GM20431 (cell line): ENCODE measurements at regions not wholly inside any gene's neighbourhood (a gene's known extent, or its start where the extent isn't known, plus 50 kb on each side); places are given as distances from the start of the nearest gene placed in this dataset.

Experiments used
- in situ Hi-C: fragments of 300-500 bp; cut with MseI, MboI; formaldehyde crosslinking; loops from one replicate; pipeline ENCODE4 v1.15.0; 2020; ENCODE audit warnings: low sequenced_read_pairs; ENCODE audit not compliant: unreplicated experiment

GRCh38 chr16:86317813-86318650, 192.3 kb upstream of the FOXF1 start:
- in situ Hi-C loops = no loop called here

GRCh38 chr16:86319585-86320236, 190.6 kb upstream of the FOXF1 start:
- in situ Hi-C loops = no loop called here

- in situ Hi-C loops = no loop called here
These were observed 190.1 kb upstream of the FOXF1 start for GRCh38 chr16:86320237-86320595.

GRCh38 chr16:86321491-86321890, 188.8 kb upstream of the FOXF1 start:
- in situ Hi-C loops = no loop called here

- in situ Hi-C loops = no loop called here
These were observed 188.0 kb upstream of the FOXF1 start for GRCh38 chr16:86322283-86322682.

GRCh38 chr16:86322806-86323205, 187.5 kb upstream of the FOXF1 start:
- in situ Hi-C loops = no loop called here

- in situ Hi-C loops = no loop called here
These were observed 186.0 kb upstream of the FOXF1 start for GRCh38 chr16:86324320-86324719.

- in situ Hi-C loops = no loop called here
These were observed 185.0 kb upstream of the FOXF1 start for GRCh38 chr16:86325360-86325759.

- in situ Hi-C loops = no loop called here
These were observed 184.4 kb upstream of the FOXF1 start for GRCh38 chr16:86325895-86326294.

- in situ Hi-C loops = no loop called here
These were observed 183.0 kb upstream of the FOXF1 start for GRCh38 chr16:86327321-86327720.

GRCh38 chr16:86330906-86331305, 179.4 kb upstream of the FOXF1 start:
- in situ Hi-C loops = loop anchor here (10.0 kb wide), 1 partner anchor 184 kb away; the partner anchor contains the start of gene FOXF1

GRCh38 chr16:86334079-86334635, 176.2 kb upstream of the FOXF1 start:
- in situ Hi-C loops = loop anchor here (10.0 kb wide), 1 partner anchor 181 kb away; the partner anchor contains the start of gene FOXF1

GRCh38 chr16:86335266-86336172, 174.8 kb upstream of the FOXF1 start:
- in situ Hi-C loops = loop anchor here (10.0 kb wide), 1 partner anchor 179 kb away; the partner anchor contains the start of gene FOXF1

- in situ Hi-C loops = loop anchor here (10.0 kb wide), 1 partner anchor 178 kb away; the partner anchor contains the start of gene FOXF1
These were observed 173.2 kb upstream of the FOXF1 start for GRCh38 chr16:86337138-86337537.

GRCh38 chr16:86337581-86338402, 172.5 kb upstream of the FOXF1 start:
- in situ Hi-C loops = loop anchor here (10.0 kb wide), 1 partner anchor 177 kb away; the partner anchor contains the start of gene FOXF1

GRCh38 chr16:86338403-86339115, 171.8 kb upstream of the FOXF1 start:
- in situ Hi-C loops = loop anchor here (10.0 kb wide), 1 partner anchor 176 kb away; the partner anchor contains the start of gene FOXF1

- in situ Hi-C loops = no loop called here
These were observed 168.0 kb upstream of the FOXF1 start for GRCh38 chr16:86342161-86342834.
